ENCODE measurements at regions not wholly inside any gene's neighbourhood (a gene's known extent, or its start where the extent isn't known, plus 50 kb on each side); places are given as distances from the start of the nearest gene placed in this dataset.
A peak's percentile ranks its signal among the peaks of the same experiment; 100 is the strongest.

DNA sequence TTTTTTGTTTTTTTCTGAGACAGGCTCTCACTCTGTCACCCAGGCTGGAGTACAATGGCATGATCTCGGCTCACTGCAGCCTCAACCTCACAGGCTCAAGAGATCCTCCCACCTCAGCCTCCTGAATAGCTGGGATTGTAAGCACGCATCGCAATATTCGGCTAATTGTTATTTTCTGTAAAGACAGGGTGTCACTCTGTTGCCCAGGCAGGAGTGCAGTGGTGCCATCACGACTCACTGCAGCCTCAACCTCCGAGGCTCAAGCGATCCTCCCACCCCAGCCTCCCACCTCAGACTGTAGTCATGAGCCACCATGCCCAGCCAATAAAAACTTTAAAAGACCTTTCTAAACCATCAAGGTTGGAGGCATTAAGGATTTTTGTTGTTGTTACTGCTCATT is 57.4 kb upstream of the TFRC start:
- H3K27ac Mint-ChIP-seq = no peak overlapping the region

More for the DNA sequence above, 57.4 kb upstream of the TFRC start:
- DNase-seq (ENCODE audit: low spot score) = no peak
- peak overlapping the region; percentile 16; the same call in 1 of the 2 replicates for H3K27ac ChIP-seq (ENCODE audit: low read depth)
- H2AFZ ChIP-seq = no peak overlapping the region
- no peaks in the 10 kb centered on the region for H4K20me1 ChIP-seq (replicated peaks; ENCODE audit: insufficient read depth)
- peaks cover 11% of the 10 kb centered on the region for H3K27me3 Mint-ChIP-seq (ENCODE audit: insufficient read depth, low read depth, poor library complexity)
- no peaks in the 10 kb centered on the region for H3K9me3 Mint-ChIP-seq
- no peaks in the 10 kb centered on the region for H3K9me2 ChIP-seq (ENCODE audit: insufficient read depth)
- no peaks in the 10 kb centered on the region for H3K79me2 ChIP-seq (replicated peaks; ENCODE audit: insufficient read depth)
- H3K36me3 Mint-ChIP-seq (ENCODE audit: low read depth) = no peaks in the 10 kb centered on the region; the same call in 2 of the 3 replicates
- H3K4me3 ChIP-seq = no peak overlapping the region
- H3K4me3 Mint-ChIP-seq = no peak overlapping the region
- H3K4me1 Mint-ChIP-seq = peaks cover 21% of the 10 kb centered on the region
- H3K4me1 ChIP-seq (ENCODE audit: insufficient read depth) = no peaks in the 10 kb centered on the region; the same call in 1 of the 2 replicates
- no peak for ATAC-seq
- TF ChIP-seq NANOG (IDR thresholded peaks at IDR 0.05; ENCODE audit: borderline replicate concordance) = no peak
- no peak for TF ChIP-seq CREB1 (CRISPR knock-in tag; IDR thresholded peaks at IDR 0.05; ENCODE audit: low read depth)
- TF ChIP-seq, protein P1, sequence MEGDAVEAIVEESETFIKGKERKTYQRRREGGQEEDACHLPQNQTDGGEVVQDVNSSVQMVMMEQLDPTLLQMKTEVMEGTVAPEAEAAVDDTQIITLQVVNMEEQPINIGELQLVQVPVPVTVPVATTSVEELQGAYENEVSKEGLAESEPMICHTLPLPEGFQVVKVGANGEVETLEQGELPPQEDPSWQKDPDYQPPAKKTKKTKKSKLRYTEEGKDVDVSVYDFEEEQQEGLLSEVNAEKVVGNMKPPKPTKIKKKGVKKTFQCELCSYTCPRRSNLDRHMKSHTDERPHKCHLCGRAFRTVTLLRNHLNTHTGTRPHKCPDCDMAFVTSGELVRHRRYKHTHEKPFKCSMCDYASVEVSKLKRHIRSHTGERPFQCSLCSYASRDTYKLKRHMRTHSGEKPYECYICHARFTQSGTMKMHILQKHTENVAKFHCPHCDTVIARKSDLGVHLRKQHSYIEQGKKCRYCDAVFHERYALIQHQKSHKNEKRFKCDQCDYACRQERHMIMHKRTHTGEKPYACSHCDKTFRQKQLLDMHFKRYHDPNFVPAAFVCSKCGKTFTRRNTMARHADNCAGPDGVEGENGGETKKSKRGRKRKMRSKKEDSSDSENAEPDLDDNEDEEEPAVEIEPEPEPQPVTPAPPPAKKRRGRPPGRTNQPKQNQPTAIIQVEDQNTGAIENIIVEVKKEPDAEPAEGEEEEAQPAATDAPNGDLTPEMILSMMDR (conservative IDR thresholded peaks at IDR 0.05; ENCODE audit: low read depth in 2 of 2) = no peak
- no peak for TF ChIP-seq EZH2phosphoT487 (IDR thresholded peaks at IDR 0.05; ENCODE audit: unreplicated experiment)
- TF ChIP-seq STAT1 (IDR thresholded peaks at IDR 0.05; ENCODE audit: unreplicated experiment) = no peak
- TF ChIP-seq POLR2AphosphoS5 (IDR thresholded peaks at IDR 0.05; ENCODE audit: low read depth) = no peak
- no peak for TF ChIP-seq REST (IDR thresholded peaks at IDR 0.05; ENCODE audit: unreplicated experiment)
- no peaks in the 10 kb centered on the region for H3F3A ChIP-seq (replicated peaks; ENCODE audit: low read depth)
- H3K27me3 ChIP-seq (ENCODE audit: insufficient read depth) = no peaks in the 10 kb centered on the region
- H3K36me3 ChIP-seq (ENCODE audit: insufficient read depth) = no peaks in the 10 kb centered on the region
- no peak overlapping the region for H3K4me2 ChIP-seq
